ENCODE measurements at regions not wholly inside any gene's neighbourhood (a gene's known extent, or its start where the extent isn't known, plus 50 kb on each side); places are given as distances from the start of the nearest gene placed in this dataset.

DNA sequence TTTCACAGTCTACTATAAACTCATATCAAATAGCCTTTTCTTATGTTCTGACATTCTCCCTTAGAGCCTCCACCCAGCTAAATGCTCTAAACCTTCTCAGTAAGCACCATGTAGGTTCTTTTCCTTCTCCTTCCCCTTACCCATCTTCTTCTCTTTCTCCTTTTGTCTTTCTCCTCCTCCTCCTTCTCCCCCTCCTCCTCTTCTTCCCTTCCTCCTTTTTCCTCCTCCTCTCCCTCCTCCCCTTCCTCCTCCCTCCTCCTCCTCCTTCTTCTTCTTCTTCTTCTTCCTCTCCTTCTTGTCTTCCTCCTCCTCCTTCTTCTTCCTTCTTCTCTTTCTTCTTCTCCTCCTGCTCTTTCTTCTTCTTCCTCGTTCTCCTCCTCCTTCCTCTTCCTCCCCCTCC lies 85.2 kb upstream of the KCNAB1 start:
- intact Hi-C loops (cut with DNase I; ENCODE audit: low total_unique reads) (no loop called here), in situ Hi-C loops (cut with MboI; ENCODE audit: low pct_ligation_motif_present in 1 of 4, low pct_unique_long_range_greater_than_20kb in 1 of 4, low sequenced_read_pairs in 3 of 4) (no loop called here)
- no peak overlapping the region for H3K27ac ChIP-seq
- no peak for TF ChIP-seq POLR2A (IDR thresholded peaks at IDR 0.05)
- no peak for TF ChIP-seq CTCF (IDR thresholded peaks at IDR 0.05)
- TF ChIP-seq EP300 (IDR thresholded peaks at IDR 0.05; ENCODE audit: low read depth): no peak
- TF ChIP-seq POLR2AphosphoS5 (IDR thresholded peaks at IDR 0.05): no peak
- no peaks in the 10 kb centered on the region for H3K9me3 ChIP-seq
- H3K27me3 ChIP-seq: no peaks in the 10 kb centered on the region
- 83 to 85% methylated on average over 1 of the region's 1 CpG for WGBS, 2 donors (ENCODE audit: low coverage in 1 of 2)
- H3K4me3 ChIP-seq: no peak overlapping the region
- H3K36me3 ChIP-seq: no peaks in the 10 kb centered on the region
- H3K4me1 ChIP-seq: no peaks in the 10 kb centered on the region
- DNase-seq: no peak

DNA sequence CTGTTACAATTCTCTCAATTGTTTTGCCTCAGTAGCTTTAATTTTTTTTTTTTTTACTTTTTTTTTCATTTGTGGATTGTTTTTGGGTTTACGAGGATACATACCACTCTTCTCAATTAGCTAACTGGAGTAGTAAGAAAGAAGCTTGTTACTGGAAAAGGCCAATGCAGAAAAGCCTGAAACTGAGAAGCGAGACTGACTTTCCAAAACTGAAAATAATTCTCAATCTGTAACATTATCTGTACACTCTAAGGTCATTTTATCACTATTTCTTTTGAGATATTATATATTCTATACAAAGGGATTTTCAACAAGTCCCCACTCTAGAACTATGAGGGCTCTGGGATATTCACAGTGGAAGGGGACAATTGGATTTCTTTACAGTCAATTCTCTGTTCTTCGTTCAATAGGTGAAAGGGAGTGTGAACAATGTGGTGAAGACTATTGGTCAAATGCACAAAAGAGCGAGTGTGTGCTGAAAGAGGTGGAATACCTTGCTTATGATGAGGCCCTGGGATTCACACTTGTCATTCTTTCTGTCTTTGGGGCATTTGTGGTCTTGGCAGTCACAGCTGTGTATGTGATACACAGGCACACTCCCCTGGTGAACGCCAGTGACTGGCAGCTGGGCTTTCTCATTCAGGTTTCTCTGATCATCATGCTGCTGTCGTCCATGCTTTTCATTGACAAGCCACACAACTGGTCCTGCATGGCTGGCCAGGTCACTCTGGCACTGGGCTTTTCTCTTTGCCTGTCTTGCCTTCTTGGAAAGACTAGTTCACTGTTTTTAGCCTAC lies 83.9 kb upstream of the KCNAB1 start:
- no peak overlapping the region for H3K27ac ChIP-seq
- no peak for TF ChIP-seq CTCF (IDR thresholded peaks at IDR 0.05)
- no peaks in the 10 kb centered on the region for H3K36me3 ChIP-seq
- no peaks in the 10 kb centered on the region for H3K27me3 ChIP-seq
- H3K9me3 ChIP-seq: no peaks in the 10 kb centered on the region
- 80 to 90% methylated on average over 4 to 6 of the region's 6 CpGs for WGBS, 2 donors (ENCODE audit: low coverage in 1 of 2)
- H3K4me3 ChIP-seq: no peak overlapping the region
- no peaks in the 10 kb centered on the region for H3K4me1 ChIP-seq
- intact Hi-C loops (cut with DNase I; ENCODE audit: low total_unique reads) (no loop called here), in situ Hi-C loops (cut with MboI; ENCODE audit: low pct_ligation_motif_present in 1 of 4, low pct_unique_long_range_greater_than_20kb in 1 of 4, low sequenced_read_pairs in 3 of 4) (no loop called here)
- DNase-seq: no peak

DNA sequence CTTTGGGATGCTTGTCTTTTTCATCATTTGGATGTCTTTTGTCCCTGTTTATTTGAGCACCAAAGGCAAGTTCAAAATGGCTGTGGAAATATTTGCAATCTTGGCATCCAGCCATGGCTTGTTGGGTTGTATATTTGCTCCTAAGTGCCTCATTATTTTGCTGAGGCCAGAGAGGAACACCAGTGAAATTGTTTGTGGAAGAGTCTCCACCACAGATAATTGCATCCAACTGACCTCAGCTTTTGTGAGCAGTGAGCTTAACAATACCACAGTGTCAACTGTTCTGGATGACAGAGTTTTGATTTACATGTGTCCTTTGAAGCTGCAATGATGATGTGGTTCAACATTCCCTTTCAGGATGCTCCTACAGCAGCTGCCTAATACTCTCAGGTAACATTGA lies 83.0 kb upstream of the KCNAB1 start:
- Histone ChIP-seq H3K27ac (no peak overlapping the region), H3K36me3 (no peaks in the 10 kb centered on the region), H3K4me1 (no peaks in the 10 kb centered on the region), H3K4me3 (no peak overlapping the region), H3K27me3 (no peaks in the 10 kb centered on the region), H3K9me3 (no peaks in the 10 kb centered on the region)
- intact Hi-C loops (cut with DNase I; ENCODE audit: low total_unique reads): no loop called here
- no peak for DNase-seq
- in situ Hi-C loops (cut with MboI; ENCODE audit: low pct_ligation_motif_present in 1 of 4, low pct_unique_long_range_greater_than_20kb in 1 of 4, low sequenced_read_pairs in 3 of 4): no loop called here
- TF ChIP-seq POLR2A (IDR thresholded peaks at IDR 0.05) (no peak), EP300 (IDR thresholded peaks at IDR 0.05; ENCODE audit: low read depth) (no peak), POLR2AphosphoS5 (IDR thresholded peaks at IDR 0.05) (no peak), CTCF (IDR thresholded peaks at IDR 0.05) (no peak)

- no peaks in the 10 kb centered on the region for H3K4me1 ChIP-seq
- H3K27ac ChIP-seq: no peak overlapping the region
- no peaks in the 10 kb centered on the region for H3K9me3 ChIP-seq
- no peaks in the 10 kb centered on the region for H3K36me3 ChIP-seq
- DNase-seq: no peak
- intact Hi-C loops (cut with DNase I; ENCODE audit: low total_unique reads) (no loop called here), in situ Hi-C loops (cut with MboI; ENCODE audit: low pct_ligation_motif_present in 1 of 4, low pct_unique_long_range_greater_than_20kb in 1 of 4, low sequenced_read_pairs in 3 of 4) (no loop called here)
- WGBS, 2 donors (ENCODE audit: low coverage in 1 of 2): 95 to 96% methylated on average over 1 of the region's 1 CpG
- no peak for TF ChIP-seq CTCF (IDR thresholded peaks at IDR 0.05)
- TF ChIP-seq EP300 (IDR thresholded peaks at IDR 0.05; ENCODE audit: low read depth): no peak
- no peak for TF ChIP-seq POLR2A (IDR thresholded peaks at IDR 0.05)
- TF ChIP-seq POLR2AphosphoS5 (IDR thresholded peaks at IDR 0.05): no peak
- no peaks in the 10 kb centered on the region for H3K27me3 ChIP-seq
- no peak overlapping the region for H3K4me3 ChIP-seq
These were observed 81.5 kb upstream of the KCNAB1 start for GRCh38 chr3:156038869-156039268.

Measured in transverse colon (tissue), 4 donors.